Right atrium auricular region (tissue), 2 donors: ENCODE measurements at regions not wholly inside any gene's neighbourhood (a gene's known extent, or its start where the extent isn't known, plus 50 kb on each side); places are given as distances from the start of the nearest gene placed in this dataset.

Experiments used
- DNase-seq: peaks from one replicate; pipeline ENCODE4 v3.0.0-alpha.2; 2019; ENCODE audit warnings: low spot score
- H3K27ac ChIP-seq, 2 donors: fragments of 200-600 bp; sonication (generic); 1 replicate in 1 of 2; 2 replicates in 1 of 2; pipeline ENCODE4 v1.5.1; 2016 to 2019
- H3K27me3 ChIP-seq, 2 donors: fragments of 200-600 bp; sonication (generic); one replicate each; pipeline versions ENCODE4 v1.5.1 to v1.6.0; 2017 to 2019
- H3K36me3 ChIP-seq: fragments of 200-600 bp; sonication (generic); one replicate; pipeline ENCODE4 v1.5.1; 2016
- H3K4me1 ChIP-seq, 2 donors: fragments of 200-600 bp; sonication (generic); one replicate each; pipeline versions ENCODE4 v1.5.1 to v1.6.0; 2017 to 2019
- H3K4me3 ChIP-seq, 2 donors: fragments of 200-600 bp; sonication (generic); 1 replicate in 1 of 2; 2 replicates in 1 of 2; pipeline ENCODE4 v1.5.1; 2017 to 2019; ENCODE audit warnings: mild to moderate bottlenecking in 1 of 2, moderate library complexity in 1 of 2
- H3K9me3 ChIP-seq, 2 donors: fragments of 200-600 bp; sonication (generic); one replicate each; pipeline ENCODE4 v1.5.1; 2019
- TF ChIP-seq, protein P1 (sequence below), 2 donors: fragments of 200-600 bp; sonication (generic); IDR thresholded peaks; one replicate each; pipeline ENCODE4 v1.5.1; 2019; ENCODE audit warnings: antibody characterized with exemption in 2 of 2

DNA sequence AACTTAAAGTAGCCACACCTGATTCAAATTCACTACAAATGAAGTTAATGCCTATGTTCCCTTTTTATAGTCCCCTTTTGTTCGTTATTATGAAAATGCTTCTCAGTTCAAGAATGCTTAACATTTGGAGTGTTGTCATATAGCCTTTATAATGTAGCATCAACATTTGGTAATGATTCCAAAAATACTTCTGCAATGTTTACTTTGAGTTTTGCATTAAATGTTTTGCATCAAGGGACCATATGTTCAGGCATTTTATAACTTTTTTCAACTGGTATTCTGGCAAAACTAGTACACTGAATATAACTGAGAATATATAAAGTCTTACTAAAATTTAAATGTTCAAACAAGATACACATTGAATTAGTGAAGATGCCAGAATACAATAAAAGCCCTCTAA is 209.6 kb upstream of the SLC16A7 start:
- no peak overlapping the region for H3K4me3 ChIP-seq
- no peak for DNase-seq
- H3K4me1 ChIP-seq = no peaks in the 10 kb centered on the region
- H3K9me3 ChIP-seq = no peaks in the 10 kb centered on the region
- no peaks in the 10 kb centered on the region for H3K36me3 ChIP-seq
- no peaks in the 10 kb centered on the region for H3K27me3 ChIP-seq
- H3K27ac ChIP-seq = no peak overlapping the region
- TF ChIP-seq, protein P1, sequence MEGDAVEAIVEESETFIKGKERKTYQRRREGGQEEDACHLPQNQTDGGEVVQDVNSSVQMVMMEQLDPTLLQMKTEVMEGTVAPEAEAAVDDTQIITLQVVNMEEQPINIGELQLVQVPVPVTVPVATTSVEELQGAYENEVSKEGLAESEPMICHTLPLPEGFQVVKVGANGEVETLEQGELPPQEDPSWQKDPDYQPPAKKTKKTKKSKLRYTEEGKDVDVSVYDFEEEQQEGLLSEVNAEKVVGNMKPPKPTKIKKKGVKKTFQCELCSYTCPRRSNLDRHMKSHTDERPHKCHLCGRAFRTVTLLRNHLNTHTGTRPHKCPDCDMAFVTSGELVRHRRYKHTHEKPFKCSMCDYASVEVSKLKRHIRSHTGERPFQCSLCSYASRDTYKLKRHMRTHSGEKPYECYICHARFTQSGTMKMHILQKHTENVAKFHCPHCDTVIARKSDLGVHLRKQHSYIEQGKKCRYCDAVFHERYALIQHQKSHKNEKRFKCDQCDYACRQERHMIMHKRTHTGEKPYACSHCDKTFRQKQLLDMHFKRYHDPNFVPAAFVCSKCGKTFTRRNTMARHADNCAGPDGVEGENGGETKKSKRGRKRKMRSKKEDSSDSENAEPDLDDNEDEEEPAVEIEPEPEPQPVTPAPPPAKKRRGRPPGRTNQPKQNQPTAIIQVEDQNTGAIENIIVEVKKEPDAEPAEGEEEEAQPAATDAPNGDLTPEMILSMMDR (IDR thresholded peaks at IDR 0.05) = no peak

- DNase-seq = no peak
- no peak overlapping the region for H3K27ac ChIP-seq
- H3K4me3 ChIP-seq = no peak overlapping the region
- H3K36me3 ChIP-seq = no peaks in the 10 kb centered on the region
- no peaks in the 10 kb centered on the region for H3K9me3 ChIP-seq
- no peaks in the 10 kb centered on the region for H3K27me3 ChIP-seq
- TF ChIP-seq, protein P1 (IDR thresholded peaks at IDR 0.05) = no peak
- no peaks in the 10 kb centered on the region for H3K4me1 ChIP-seq
These were observed 212.6 kb upstream of the SLC16A7 start for GRCh38 chr12:59383079-59383822.

GRCh38 chr12:59382282-59383078 is 213.3 kb upstream of the SLC16A7 start:
- Histone ChIP-seq H3K27me3 (no peaks in the 10 kb centered on the region), H3K4me1 (no peaks in the 10 kb centered on the region), H3K36me3 (no peaks in the 10 kb centered on the region), H3K27ac (no peak overlapping the region), H3K9me3 (no peaks in the 10 kb centered on the region), H3K4me3 (no peak overlapping the region)
- DNase-seq = no peak
- TF ChIP-seq, protein P1 (IDR thresholded peaks at IDR 0.05) = no peak

GRCh38 chr12:59381106-59381505 is 214.7 kb upstream of the SLC16A7 start:
- Histone ChIP-seq H3K4me1 (no peaks in the 10 kb centered on the region), H3K36me3 (no peaks in the 10 kb centered on the region), H3K9me3 (no peaks in the 10 kb centered on the region), H3K4me3 (no peak overlapping the region), H3K27me3 (no peaks in the 10 kb centered on the region), H3K27ac (no peak overlapping the region)
- TF ChIP-seq, protein P1 (IDR thresholded peaks at IDR 0.05) = no peak
- DNase-seq = no peak

- TF ChIP-seq, protein P1 (IDR thresholded peaks at IDR 0.05) = no peak
- Histone ChIP-seq H3K4me1 (no peaks in the 10 kb centered on the region), H3K27ac (no peak overlapping the region), H3K27me3 (no peaks in the 10 kb centered on the region), H3K4me3 (no peak overlapping the region), H3K9me3 (no peaks in the 10 kb centered on the region), H3K36me3 (no peaks in the 10 kb centered on the region)
- no peak for DNase-seq
These were observed 220.2 kb upstream of the SLC16A7 start for GRCh38 chr12:59375633-59376032.
